HG03066 (cell line): ENCODE measurements at regions not wholly inside any gene's neighbourhood (a gene's known extent, or its start where the extent isn't known, plus 50 kb on each side); places are given as distances from the start of the nearest gene placed in this dataset.
"Not testable (repeated sequence)": the region's sequence is repeated elsewhere in the genome, so short reads cannot be mapped to it uniquely, and the experiment has no call there.

ENCODE experiments used
- ATAC-seq: cut with Tn5 transposase; IDR thresholded peaks from one replicate; pipeline ENCODE4 v1.9.1; 2021; ENCODE audit warnings: low read depth; ENCODE audit not compliant: unreplicated experiment

DNA sequence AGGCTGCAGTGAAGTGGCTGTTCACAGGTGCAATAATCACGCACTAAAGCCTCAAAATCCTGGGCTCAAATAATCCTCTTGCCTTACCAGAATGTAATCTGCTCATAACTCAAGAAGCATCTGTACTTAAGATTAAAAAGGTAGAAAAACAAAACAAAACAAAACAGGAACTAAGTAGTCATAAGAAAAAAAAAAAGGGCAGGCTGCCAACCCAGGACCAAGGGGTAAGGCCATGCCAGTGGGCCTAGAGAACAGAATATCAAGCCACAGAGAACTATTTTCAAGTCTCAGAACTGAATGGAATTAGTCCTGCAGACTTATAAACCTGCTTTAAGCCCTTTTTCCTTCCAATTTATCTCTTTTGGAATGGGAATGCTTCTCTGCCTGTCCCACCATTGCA, 64.8 kb upstream of the TBC1D3K start:
- no peak for ATAC-seq

- not testable (repeated sequence) for ATAC-seq
Measured at GRCh38 chr17:37858391-37858790, 65.8 kb upstream of the TBC1D3K start.

DNA sequence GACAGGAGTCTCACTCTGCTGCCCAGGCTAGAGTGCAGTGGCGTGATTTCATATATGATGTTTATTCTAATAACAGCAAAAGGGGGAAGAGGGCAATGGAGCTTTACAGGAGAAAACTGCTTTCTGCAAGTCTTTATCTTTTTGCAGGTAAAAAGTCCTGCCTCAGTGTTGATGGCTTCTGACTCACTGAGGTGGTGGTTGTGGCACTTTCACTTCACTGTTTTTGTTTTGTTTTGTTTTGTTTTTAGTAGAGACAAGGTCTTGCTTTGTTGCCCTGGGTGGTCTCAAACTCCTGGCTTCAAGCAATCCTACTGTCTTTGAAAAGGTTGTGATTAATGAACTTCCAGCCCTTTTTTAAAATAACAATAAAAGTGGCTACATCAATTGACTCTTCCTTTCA, 68.0 kb upstream of the TBC1D3K start:
- no peak for ATAC-seq

GRCh38 chr17:37849617-37849972, 74.6 kb upstream of the TBC1D3K start:
- no peak for ATAC-seq

DNA sequence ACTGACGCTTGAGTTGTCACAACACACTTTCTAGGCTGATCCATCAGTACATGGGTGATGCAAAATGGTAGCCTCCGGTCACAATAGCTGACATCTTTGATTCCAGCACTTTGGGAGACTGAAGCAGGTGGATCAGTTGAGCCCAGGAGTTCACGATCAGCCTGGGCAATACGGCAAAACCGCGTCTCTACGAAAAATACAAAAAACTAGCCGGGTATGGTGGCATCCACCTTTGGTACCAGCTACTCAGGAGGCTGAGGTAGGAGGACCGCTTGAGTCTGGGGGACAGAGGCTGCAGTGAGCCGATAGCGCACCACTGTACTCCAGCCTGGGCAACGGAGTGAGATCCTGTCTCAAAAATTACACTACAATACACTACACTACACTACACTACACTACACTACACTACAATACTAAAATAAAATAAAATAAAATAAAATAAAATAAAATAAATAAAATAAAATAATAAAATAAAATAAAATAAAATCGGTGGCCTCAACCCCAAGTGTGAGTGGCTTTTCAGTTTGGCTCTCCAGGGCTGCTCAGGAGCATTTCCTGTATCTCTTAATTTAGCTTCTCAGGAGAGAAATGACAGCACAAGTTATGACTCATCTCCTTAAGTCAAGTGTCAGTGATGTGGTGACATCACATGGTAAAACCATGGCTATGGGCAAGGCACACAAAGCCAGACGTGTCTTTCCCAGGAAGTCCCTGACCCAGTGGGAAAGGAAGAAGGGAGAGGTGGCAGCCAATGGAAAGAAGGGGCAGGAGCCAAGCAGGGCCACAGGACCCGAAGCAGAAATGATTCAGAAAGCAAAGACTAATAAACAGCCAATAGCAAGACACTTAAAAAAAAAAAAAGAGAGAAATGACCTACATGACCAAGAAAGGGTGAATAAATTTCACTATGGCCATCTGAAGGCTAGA, 75.3 kb upstream of the TBC1D3K start:
- no peak for ATAC-seq

- no peak for ATAC-seq
Measured at GRCh38 chr17:37847811-37848331, 76.3 kb upstream of the TBC1D3K start.

GRCh38 chr17:37847102-37847501, 77.1 kb upstream of the TBC1D3K start:
- ATAC-seq: no peak

GRCh38 chr17:37844977-37845293, 79.3 kb upstream of the TBC1D3K start:
- ATAC-seq: no peak

DNA sequence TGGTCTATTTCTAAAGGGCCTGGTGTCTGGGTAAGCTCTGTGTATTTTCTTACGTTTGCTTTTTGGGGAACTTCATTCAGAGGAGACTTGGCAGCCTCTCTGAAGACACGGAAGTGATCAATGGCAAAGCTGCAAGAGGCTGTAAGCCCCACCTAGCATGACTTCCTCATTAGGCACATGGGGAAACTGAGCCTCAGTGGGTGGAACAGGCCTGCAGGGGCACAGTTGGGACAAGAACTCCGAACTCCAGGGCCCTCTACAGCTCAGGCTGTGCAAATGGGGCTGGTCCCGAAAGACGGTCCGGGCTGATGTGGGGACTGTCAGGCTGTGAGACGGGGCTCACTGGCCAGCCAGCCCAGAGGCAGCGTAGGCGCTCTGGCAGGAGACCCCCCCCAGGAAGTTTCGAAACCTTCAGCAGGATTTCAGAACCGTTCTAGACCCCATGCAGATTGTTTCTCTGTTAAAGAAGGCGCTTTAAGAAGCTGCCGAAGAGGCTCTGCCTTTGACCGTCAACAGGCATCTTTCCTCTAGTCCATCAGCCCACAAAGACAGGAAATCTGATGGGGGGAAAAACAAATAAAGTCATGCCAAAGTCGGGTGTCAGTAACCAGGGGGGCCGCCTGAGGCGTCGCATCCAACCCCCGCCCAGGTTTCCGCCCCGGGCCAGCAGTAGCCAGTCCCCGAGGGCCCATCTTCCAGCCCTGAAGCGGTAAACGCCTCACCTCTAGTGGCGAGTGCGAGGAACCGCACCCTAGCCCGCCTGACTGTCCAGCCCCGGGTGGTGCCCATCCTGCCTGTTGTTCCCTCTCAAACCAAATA, 79.8 kb upstream of the TBC1D3K start:
- ATAC-seq: no peak

DNA sequence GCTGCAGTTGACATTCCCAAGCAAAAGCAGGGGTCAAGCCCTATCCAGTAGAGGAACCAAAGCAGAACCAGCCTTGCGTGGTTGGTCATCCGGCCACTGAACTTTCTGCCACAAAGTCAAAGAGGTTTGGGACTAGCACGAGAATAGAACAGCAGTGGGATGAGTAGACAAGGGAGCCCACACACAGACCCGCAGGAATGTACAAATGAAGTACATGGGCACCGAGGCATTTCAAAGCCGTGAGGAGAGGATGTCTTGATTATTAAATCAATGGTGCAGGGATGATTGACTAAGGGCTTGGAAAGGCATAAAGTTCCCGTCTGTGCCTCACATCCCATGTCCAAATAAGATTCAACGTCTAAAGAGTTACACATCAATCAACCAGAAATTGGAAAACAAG, 81.8 kb upstream of the TBC1D3K start:
- no peak for ATAC-seq

- ATAC-seq: no peak
Measured at GRCh38 chr17:37841232-37841631, 83.0 kb upstream of the TBC1D3K start.

GRCh38 chr17:37840576-37840975, 83.6 kb upstream of the TBC1D3K start:
- no peak for ATAC-seq

- no peak for ATAC-seq
Measured at GRCh38 chr17:37839196-37839978, 84.8 kb upstream of the TBC1D3K start.

GRCh38 chr17:37838276-37838675, 85.9 kb upstream of the TBC1D3K start:
- no peak for ATAC-seq

DNA sequence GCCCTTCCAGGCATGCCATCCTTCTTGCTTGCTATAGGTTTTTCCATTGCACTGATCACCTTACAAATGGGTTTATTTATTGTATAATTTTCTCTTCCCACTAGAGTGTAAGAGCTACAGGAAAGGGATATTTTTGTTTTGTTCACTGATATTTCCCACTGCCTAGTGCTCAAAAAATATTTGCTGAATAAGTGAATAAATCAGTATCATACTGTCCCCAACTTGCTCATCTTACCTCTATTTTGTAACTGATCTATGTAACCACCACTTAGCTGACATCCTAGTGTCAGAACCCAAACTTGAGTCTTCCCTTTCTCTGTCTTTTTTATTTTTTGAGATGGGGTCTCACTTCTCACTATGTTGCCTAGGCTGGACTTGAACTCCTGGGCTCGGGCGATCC, 87.6 kb upstream of the TBC1D3K start:
- ATAC-seq: no peak

DNA sequence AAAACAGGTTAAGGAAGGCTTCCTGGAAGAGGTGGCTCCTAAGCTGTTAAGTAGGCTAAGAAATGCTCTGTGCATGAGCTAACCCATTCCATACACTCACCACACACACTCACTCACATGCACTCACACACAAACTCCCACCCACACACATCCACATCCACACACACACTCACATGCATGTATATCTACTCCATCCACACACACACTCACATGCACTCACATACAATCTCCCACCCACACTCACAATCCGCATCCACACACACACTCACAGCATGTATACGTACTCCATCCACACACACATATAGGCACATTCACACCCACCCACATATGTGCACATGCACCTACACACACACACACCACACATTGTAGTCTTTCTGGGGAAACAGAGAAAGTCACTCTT, 89.3 kb upstream of the HNF1B start:
- no peak for ATAC-seq

GRCh38 chr17:37833237-37833859, 88.5 kb upstream of the HNF1B start:
- ATAC-seq: no peak

DNA sequence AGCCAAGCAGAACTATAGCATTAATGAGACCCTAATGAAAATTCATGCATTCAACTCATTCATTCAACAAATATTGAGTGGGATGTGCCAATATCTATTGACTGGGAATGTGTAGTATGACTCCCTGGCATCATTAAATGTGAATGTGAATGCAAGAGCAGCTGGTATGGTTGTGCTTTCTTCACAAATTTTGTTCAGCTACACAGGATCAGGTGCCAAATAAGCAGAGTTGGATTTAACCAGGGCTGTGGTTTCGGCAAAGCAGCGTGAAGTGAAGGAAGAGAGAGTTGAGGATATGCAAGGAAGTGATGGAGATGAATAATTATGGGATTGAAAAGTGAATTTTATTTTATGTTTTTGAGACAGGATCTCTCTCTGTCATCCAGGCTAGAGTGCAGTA, 87.1 kb upstream of the HNF1B start:
- no peak for ATAC-seq

GRCh38 chr17:37831492-37831891, 86.6 kb upstream of the HNF1B start:
- no peak for ATAC-seq

- ATAC-seq: peak; percentile 45
Measured at GRCh38 chr17:37830151-37830993, 85.5 kb upstream of the HNF1B start.
